Spleen (tissue), 7 donors: ENCODE measurements at regions not wholly inside any gene's neighbourhood (a gene's known extent, or its start where the extent isn't known, plus 50 kb on each side); places are given as distances from the start of the nearest gene placed in this dataset.
"Not testable (repeated sequence)": the region's sequence is repeated elsewhere in the genome, so short reads cannot be mapped to it uniquely, and the experiment has no call there.

ENCODE experiments used
- POLR2AphosphoS5 ChIP-seq, 3 donors: sonication (generic); formaldehyde crosslinking; IDR thresholded peaks; one replicate each; pipeline ENCODE4 v1.5.1; 2017; ENCODE audit warnings: antibody characterized with exemption in 3 of 3
- TF ChIP-seq, protein P1 (sequence below), 11 experiments: fragments of 200-600 bp in 7 of 11; fragments of 450-650 bp in 4 of 11; sonication (generic) in 4 of 11; IDR thresholded peaks in 8 of 11; conservative IDR thresholded peaks in 3 of 11; 1 replicate in 7 of 11; 2 replicates in 4 of 11; pipeline versions ENCODE4 v1.4.0 to v1.8.0; 2016 to 2021; ENCODE audit warnings: antibody characterized with exemption in 11 of 11, inconsistent platforms in 4 of 11, mild to moderate bottlenecking in 1 of 11
- donor health status: DM: no; HTN: no; CAD: no; lungs with moderate emphysema.
- donor health status: DM: no; HTN: no; CAD: no.
- donor health status: DM: no; HTN: no; CAD: no.

DNA sequence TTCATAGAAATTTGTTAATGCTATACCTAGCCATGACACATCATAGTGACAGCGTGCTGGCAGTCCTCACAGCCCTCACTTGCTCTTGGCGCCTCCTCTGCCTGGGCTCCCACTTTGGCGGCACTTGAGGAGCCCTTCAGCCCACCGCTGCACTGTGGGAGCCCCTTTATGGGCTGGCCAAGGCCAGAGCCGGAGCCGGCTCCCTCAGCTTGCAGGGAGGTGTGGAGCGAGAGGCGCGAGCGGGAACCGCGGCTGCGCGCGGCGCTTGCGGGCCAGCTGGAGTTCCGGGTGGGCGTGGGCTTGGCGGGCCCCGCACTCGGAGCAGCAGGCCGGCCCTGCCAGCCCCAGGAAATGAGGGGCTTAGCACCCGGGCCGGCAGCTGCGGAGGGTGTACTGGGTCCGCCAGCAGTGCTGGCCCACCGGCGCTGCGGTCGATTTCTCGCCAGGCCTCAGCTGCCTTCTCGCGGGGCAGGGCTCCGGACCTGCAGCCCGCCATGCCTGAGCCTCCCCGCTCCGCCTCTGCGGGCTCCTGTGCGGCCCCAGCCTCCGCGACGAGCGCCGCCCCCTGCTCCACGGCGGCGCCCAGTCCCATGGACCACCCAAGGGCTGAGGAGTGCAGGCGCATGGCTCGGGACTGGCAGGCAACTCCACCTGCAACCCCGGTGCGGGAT lies 515.0 kb upstream of the GALNTL6 start:
- TF ChIP-seq, protein P1, sequence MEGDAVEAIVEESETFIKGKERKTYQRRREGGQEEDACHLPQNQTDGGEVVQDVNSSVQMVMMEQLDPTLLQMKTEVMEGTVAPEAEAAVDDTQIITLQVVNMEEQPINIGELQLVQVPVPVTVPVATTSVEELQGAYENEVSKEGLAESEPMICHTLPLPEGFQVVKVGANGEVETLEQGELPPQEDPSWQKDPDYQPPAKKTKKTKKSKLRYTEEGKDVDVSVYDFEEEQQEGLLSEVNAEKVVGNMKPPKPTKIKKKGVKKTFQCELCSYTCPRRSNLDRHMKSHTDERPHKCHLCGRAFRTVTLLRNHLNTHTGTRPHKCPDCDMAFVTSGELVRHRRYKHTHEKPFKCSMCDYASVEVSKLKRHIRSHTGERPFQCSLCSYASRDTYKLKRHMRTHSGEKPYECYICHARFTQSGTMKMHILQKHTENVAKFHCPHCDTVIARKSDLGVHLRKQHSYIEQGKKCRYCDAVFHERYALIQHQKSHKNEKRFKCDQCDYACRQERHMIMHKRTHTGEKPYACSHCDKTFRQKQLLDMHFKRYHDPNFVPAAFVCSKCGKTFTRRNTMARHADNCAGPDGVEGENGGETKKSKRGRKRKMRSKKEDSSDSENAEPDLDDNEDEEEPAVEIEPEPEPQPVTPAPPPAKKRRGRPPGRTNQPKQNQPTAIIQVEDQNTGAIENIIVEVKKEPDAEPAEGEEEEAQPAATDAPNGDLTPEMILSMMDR (IDR thresholded peaks at IDR 0.05 in 8 of 11, conservative IDR thresholded peaks at IDR 0.05 in 3 of 11), result not testable (repeated sequence)
- TF ChIP-seq POLR2AphosphoS5 (IDR thresholded peaks at IDR 0.05), result not testable (repeated sequence)
